Erythroblast (primary cell): ENCODE measurements at regions not wholly inside any gene's neighbourhood (a gene's known extent, or its start where the extent isn't known, plus 50 kb on each side); places are given as distances from the start of the nearest gene placed in this dataset.

Source experiments
- GATA1 ChIP-seq: IDR thresholded peaks from 2 replicates; pipeline ENCODE4 v1.6.1; 2011; ENCODE audit warnings: low read depth, mild to moderate bottlenecking, control low read depth, low read length, moderate library complexity
- POLR2A ChIP-seq: IDR thresholded peaks from 2 replicates; pipeline ENCODE4 v1.6.1; 2011; ENCODE audit warnings: mild to moderate bottlenecking, low read length

DNA sequence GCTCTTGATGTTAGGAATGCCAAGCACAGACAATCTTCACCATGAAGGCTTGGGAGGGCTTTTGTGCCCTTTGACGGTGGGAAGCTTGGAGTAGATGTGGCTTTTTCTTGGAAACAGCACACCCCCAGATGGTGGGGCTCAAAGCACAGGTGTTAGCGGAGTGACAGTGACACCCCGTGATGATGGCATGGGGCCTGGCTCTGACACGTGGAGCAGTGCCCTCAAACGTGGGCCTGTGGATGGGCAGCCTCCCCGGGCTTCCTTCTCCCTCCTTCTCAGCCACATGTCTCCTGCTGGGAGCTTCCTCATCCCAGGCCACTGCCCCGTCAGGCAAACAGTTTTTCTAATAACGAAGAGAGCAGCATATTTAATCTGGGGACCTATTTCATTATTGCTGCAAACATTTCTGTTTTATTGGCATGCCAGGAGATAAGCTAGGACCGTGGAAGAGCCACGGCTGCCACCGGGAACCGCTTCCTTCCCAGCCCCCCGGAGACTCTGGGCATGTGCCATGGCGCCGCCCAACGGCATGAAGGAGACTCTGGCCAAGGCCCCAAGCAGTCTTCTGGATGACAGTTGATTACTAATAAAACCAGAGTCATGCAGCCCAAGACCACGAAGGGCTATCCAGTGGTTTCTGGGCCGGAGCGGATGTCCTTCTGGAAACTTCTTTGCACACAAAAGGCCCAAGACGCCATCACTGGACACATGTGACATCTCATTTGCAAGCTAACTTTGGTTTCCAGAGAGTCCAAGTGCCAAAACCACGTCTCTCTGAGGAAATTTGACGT, 280.3 kb upstream of the FOXF1 start:
- TF ChIP-seq POLR2A = no peak
- no peak for TF ChIP-seq GATA1
